SU-DHL-6 (cell line): ENCODE measurements at regions not wholly inside any gene's neighbourhood (a gene's known extent, or its start where the extent isn't known, plus 50 kb on each side); places are given as distances from the start of the nearest gene placed in this dataset.

Experiments used
- CTCF ChIP-seq: fragments of 200-600 bp; sonication (generic); IDR thresholded peaks from one replicate; pipeline ENCODE4 v1.5.1; 2017; ENCODE audit warnings: antibody characterized with exemption, mild to moderate bottlenecking, low read length, moderate library complexity; ENCODE audit not compliant: insufficient read depth, poor library complexity, severe bottlenecking
- EZH2phosphoT487 ChIP-seq: fragments of 200-600 bp; sonication (generic), shearing (Covaris generic); conservative IDR thresholded peaks from 2 replicates; pipeline ENCODE4 v1.6.1; 2018; ENCODE audit warnings: mild to moderate bottlenecking, antibody characterized with exemption, low read length, moderate library complexity, mixed read lengths

GRCh38 chr16:35737076-35737475 is 2277.7 kb downstream of the TP53TG3F start:
- no peak for TF ChIP-seq CTCF
- no peak for TF ChIP-seq EZH2phosphoT487
